ENCODE measurements at regions not wholly inside any gene's neighbourhood (a gene's known extent, or its start where the extent isn't known, plus 50 kb on each side); places are given as distances from the start of the nearest gene placed in this dataset.
"Not testable (repeated sequence)": the region's sequence is repeated elsewhere in the genome, so short reads cannot be mapped to it uniquely, and the experiment has no call there.

GRCh38 chr1:213602796-213603486 lies 384.8 kb upstream of the PROX1 start:
- no peak for DNase-seq

- DNase-seq: no peak
Measured at GRCh38 chr1:213604477-213604876, 383.3 kb upstream of the PROX1 start.

- DNase-seq: no peak
Measured at GRCh38 chr1:213605732-213606131, 382.0 kb upstream of the PROX1 start.

GRCh38 chr1:213606252-213606820 lies 381.4 kb upstream of the PROX1 start:
- DNase-seq: no peak

- DNase-seq: no peak
Measured at GRCh38 chr1:213613549-213613948, 374.2 kb upstream of the PROX1 start.

- DNase-seq: no peak
Measured at GRCh38 chr1:213615226-213615916, 372.4 kb upstream of the PROX1 start.

- DNase-seq: no peak
Measured at GRCh38 chr1:213617133-213617532, 370.6 kb upstream of the PROX1 start.

GRCh38 chr1:213618094-213618493 lies 369.7 kb upstream of the PROX1 start:
- no peak for DNase-seq

GRCh38 chr1:213619026-213619425 lies 368.7 kb upstream of the PROX1 start:
- DNase-seq: no peak

- no peak for DNase-seq
Measured at GRCh38 chr1:213621077-213621476, 366.7 kb upstream of the PROX1 start.

- no peak for DNase-seq
Measured at GRCh38 chr1:213622365-213623063, 365.3 kb upstream of the PROX1 start.

GRCh38 chr1:213623064-213623581 lies 364.6 kb upstream of the PROX1 start:
- no peak for DNase-seq

GRCh38 chr1:213623862-213624261 lies 363.9 kb upstream of the PROX1 start:
- no peak for DNase-seq

GRCh38 chr1:213636778-213637177 lies 351.0 kb upstream of the PROX1 start:
- not testable (repeated sequence) for DNase-seq

- no peak for DNase-seq
Measured at GRCh38 chr1:213641312-213641711, 346.5 kb upstream of the PROX1 start.

GRCh38 chr1:213643360-213643759 lies 344.4 kb upstream of the PROX1 start:
- DNase-seq: no peak

GRCh38 chr1:213647864-213648650 lies 339.7 kb upstream of the PROX1 start:
- DNase-seq: no peak

GRCh38 chr1:213649373-213649772 lies 338.4 kb upstream of the PROX1 start:
- DNase-seq: no peak

GRCh38 chr1:213650603-213651002 lies 337.2 kb upstream of the PROX1 start:
- DNase-seq: no peak

- DNase-seq: no peak
Measured at GRCh38 chr1:213651077-213651476, 336.7 kb upstream of the PROX1 start.

GRCh38 chr1:213652109-213652508 lies 335.7 kb upstream of the PROX1 start:
- no peak for DNase-seq

GRCh38 chr1:213656039-213656438 lies 331.7 kb upstream of the PROX1 start:
- DNase-seq: no peak

- DNase-seq: no peak
Measured at GRCh38 chr1:213656503-213656902, 331.3 kb upstream of the PROX1 start.
